ENCODE measurements at regions not wholly inside any gene's neighbourhood (a gene's known extent, or its start where the extent isn't known, plus 50 kb on each side); places are given as distances from the start of the nearest gene placed in this dataset.

- DNase-seq, result no peak
These were observed 1314.6 kb upstream of the GBE1 start for GRCh38 chr3:83076041-83076440.

DNA sequence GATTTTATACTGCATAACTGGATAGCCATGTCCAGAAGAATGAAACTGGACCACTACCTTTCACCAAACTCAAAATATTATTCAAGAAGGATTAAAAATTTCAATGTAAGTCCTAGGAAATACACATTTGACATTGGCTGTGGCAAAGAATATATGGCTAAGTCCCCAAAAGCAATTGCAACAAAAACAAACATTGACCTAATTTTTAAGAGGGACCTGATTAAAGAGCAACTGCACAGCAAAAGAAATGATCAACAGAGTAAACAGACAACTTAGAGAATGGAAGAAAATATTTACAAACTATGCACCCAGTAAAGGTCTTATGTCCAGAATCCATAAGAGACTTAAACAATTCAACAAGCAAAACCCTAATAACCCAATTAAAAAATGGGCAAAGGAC, 1313.0 kb upstream of the GBE1 start:
- no peak for DNase-seq

GRCh38 chr3:83065851-83066460, 1304.5 kb upstream of the GBE1 start:
- no peak for DNase-seq

DNA sequence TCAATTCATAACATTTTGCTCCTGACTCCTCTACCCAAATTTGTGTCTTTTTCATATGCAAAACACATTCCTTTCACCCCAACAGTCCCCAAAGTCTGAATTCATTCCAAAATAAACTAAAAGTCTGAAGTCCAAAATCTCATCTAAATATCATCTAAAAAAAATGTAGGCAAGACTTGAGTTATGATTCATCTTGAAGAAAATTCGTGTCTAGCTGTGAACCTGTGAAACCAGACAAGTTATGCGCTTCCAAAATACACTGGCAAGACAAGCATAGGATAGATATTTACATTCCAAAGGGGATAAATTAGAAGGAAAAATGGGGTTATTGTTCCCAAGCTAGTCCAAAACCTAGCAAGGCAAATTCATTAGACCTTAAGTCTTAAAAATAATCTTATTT, 1302.0 kb upstream of the GBE1 start:
- no peak for DNase-seq

- DNase-seq, result no peak
These were observed 1287.1 kb upstream of the GBE1 start for GRCh38 chr3:83048556-83048955.

GRCh38 chr3:83039422-83039821, 1278.0 kb upstream of the GBE1 start:
- no peak for DNase-seq

DNA sequence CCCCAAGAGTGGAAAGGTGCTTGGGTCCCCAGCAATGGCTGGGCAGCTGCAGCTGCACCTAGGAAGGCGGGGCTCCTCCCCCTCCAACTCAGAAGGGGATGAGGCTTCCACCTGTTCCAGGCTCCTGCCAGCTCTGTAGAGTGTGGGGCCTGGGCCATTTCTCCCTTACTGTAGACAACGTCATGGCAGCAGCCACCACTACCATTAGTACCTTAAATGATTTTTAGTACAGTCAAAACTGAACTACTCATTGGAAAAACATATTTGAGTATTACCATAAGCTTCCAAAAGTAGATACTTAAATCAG, 1274.2 kb upstream of the GBE1 start:
- DNase-seq, result no peak

DNA sequence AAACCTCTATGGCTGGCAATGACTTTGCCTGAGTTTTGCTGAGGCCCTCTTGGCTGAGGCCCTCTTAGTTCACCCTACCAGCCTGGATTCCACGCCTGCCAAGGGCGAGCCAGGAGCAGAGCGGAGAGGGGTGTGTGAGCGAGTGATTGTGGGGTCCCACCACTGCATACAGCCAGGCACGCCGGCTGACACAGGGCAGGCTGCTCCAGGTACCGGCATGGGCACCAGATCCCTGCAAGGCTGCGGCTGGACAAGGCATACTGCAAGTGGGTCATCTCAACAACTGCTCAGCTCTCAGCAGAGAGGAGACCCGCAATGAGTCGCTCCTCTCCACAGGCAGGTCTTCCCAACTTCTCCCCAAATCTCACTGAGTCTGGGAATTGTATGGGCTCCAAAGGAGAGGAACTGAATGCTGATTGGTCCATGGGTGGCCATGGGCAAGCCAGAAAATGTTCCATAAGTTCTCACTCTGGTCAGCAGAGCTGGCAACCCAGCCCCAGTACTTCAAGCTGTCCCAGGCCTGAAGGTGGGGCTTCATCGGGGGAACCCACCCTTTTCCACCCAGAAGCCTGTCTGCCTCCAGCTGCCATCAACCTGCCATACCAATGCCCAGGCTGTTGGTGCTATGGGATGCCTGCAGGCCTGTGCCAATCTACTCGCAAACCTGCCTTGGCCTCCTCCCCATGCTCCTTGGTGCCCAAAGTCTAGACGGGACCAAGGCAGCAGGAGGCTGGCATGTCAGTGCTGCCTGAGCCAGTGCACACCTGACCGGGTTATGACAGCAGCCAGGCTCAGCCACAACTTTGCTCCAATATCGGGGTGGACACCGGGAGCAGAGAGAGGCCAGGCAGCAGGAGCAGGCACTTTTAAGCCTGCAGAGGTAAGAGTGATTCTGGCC, 1273.6 kb upstream of the GBE1 start:
- DNase-seq, result no peak

GRCh38 chr3:83033133-83033532, 1271.7 kb upstream of the GBE1 start:
- DNase-seq, result no peak

DNA sequence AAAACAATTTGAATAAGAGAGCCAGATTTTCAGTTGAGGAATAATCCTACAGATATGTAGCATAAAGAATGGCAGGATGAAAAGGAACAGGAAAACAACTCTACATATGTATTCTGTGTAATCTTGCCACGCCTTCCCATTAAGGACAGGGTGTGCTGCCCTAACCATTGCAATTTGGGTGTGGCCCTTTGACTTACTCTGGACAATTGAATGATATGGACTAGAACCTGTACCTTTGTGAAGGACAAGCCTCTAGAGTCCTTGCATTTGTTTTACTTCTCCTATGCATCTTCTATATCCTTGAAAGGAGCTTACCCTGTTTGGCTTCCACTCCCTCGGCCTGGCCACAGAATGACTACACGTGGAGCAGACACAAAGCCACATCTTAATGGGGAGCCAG, 1261.6 kb upstream of the GBE1 start:
- DNase-seq, result no peak

- no peak for DNase-seq
These were observed 1250.0 kb upstream of the GBE1 start for GRCh38 chr3:83011481-83011880.

- DNase-seq, result no peak
These were observed 1242.5 kb upstream of the GBE1 start for GRCh38 chr3:83003917-83004316.

- DNase-seq, result no peak
These were observed 1241.5 kb upstream of the GBE1 start for GRCh38 chr3:83002869-83003445.

- DNase-seq, result no peak
These were observed 1238.3 kb upstream of the GBE1 start for GRCh38 chr3:82999777-83000176.

DNA sequence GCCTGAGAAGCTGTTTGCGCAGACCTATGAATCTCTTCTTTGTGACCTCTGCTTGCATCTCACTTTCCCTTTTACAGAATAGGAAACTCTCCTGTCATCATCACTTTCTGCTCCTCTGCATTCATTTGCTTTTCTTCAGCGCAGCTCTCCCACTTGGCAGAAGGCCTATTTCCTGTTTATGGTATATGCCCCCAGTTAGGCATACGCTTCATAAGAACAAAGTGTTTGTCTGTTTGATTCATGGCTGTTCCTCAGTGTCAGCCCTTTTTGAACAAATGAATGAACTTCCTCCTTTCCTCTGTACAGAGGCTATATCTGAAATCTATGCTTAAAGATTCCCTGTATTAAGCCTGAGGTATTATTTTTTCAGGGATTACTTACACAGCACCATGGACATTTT, 1216.9 kb upstream of the GBE1 start:
- no peak for DNase-seq

GRCh38 chr3:82977871-82978270, 1216.4 kb upstream of the GBE1 start:
- DNase-seq, result no peak

- no peak for DNase-seq
These were observed 1212.3 kb upstream of the GBE1 start for GRCh38 chr3:82973791-82974190.

GRCh38 chr3:82960379-82960778, 1198.9 kb upstream of the GBE1 start:
- DNase-seq, result no peak

DNA sequence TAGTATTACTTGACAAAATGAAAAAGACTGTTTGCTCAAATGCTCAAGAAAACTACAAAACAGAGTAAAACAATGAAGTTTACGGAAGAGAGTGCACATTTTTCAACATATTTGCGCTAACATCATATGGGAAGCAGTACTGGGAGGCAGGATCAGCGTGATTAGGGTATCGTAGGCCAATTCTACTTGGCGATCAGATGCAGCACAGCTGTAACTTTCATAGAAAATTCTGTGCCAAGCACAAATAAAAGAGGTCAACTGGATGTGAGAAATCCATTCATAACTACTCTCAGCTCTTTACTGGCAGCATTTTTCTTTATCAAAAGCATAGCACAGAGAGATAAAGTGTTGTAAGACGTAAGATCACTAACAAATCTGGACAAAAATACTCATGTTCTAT, 1196.3 kb upstream of the GBE1 start:
- no peak for DNase-seq

GRCh38 chr3:82957079-82957478, 1195.6 kb upstream of the GBE1 start:
- no peak for DNase-seq

DNA sequence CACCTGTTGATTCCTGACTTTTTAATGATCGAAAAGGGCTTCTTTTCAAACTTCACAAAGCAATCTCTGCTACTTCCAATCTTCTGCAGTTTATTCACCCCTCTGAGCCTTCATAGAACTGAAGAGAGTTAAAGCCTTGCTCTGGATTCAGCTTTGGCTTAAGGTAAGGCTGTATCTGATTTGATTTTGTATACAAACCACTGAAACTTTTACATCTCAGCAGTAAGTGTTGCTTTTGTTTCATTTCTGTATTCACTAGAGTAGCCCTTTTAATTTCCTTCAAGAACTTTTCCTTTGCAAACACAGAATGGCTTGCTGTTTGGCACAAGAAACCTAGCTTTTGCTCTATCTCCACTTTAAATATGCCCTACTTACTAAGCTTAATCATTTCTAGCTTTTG, 1193.0 kb upstream of the GBE1 start:
- no peak for DNase-seq

DNA sequence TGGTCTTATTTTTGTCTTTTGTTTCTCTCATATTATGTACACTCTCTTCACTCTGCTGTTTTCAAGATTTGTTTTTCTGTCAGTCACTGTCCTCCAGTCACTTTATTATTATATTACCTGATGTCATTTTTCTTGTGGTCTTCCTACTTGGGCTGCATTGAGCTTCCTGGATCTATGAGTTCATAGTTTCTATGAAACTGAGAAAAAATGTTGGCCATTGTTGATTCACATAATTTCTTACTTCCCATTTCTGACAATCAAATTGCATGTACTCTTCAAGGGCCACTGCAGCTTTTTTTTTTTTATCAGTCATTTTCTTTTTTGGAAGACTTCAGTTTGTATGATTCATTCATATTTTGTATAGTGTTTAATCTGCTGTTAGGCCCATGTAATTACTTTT, 1180.6 kb upstream of the GBE1 start:
- DNase-seq, result no peak

GRCh38 chr3:82940124-82940523, 1178.7 kb upstream of the GBE1 start:
- DNase-seq, result no peak

DNA sequence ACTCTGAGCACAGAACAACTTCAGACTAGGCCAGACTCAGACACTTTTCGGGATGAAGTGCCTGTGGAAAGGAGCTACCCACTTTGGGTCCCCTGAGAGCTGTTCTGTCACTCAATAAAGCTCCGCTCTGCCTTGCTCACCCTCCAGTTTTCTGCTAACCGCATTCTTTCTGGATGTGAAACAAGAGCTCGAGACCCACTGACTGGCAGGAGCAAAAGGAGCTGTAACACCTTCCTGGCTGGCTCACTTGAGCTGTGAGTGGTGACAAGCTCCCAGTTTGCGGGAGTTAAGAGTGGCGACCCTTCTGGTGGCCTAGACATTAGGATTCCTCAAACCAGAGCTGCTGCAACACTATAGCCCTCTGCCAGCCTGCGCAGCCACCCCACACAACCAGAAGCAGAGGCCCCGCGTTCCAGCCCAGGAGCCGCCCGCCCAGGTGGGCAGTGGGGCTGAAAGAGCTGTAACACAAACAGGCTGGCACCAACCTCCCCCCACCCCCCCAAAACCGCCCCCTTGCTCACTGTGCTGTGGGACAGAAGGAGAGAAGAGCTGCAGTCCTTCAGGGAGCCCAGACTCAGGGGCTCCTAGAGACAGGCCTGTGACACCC, 1178.1 kb upstream of the GBE1 start:
- no peak for DNase-seq
